HEK293T (cell line): ENCODE measurements at regions not wholly inside any gene's neighbourhood (a gene's known extent, or its start where the extent isn't known, plus 50 kb on each side); places are given as distances from the start of the nearest gene placed in this dataset.

ENCODE experiments used
- BHLHE40 ChIP-seq: fragments of 450-650 bp; IDR thresholded peaks from 2 replicates; pipeline ENCODE4 v1.6.1; 2016; ENCODE audit warnings: mild to moderate bottlenecking, moderate library complexity, borderline replicate concordance
- ELF4 ChIP-seq: fragments of 450-650 bp; IDR thresholded peaks from 2 replicates; pipeline ENCODE4 v1.6.1; 2017; ENCODE audit warnings: antibody characterized with exemption
- FOXA1 ChIP-seq: fragments of 450-650 bp; IDR thresholded peaks from 2 replicates; pipeline ENCODE4 v1.6.1; 2016; ENCODE audit warnings: mild to moderate bottlenecking
- FOXK2 ChIP-seq: fragments of 450-650 bp; IDR thresholded peaks from 2 replicates; pipeline ENCODE4 v1.6.1; 2016; ENCODE audit warnings: mild to moderate bottlenecking
- L3MBTL2 ChIP-seq: fragments of 450-650 bp; conservative IDR thresholded peaks from 2 replicates; pipeline ENCODE4 v1.6.1; 2016; ENCODE audit warnings: mild to moderate bottlenecking
- NFRKB ChIP-seq: fragments of 450-650 bp; IDR thresholded peaks from 2 replicates; pipeline ENCODE4 v1.6.1; 2016; ENCODE audit warnings: mild to moderate bottlenecking, moderate library complexity
- SP1 ChIP-seq: fragments of 450-650 bp; IDR thresholded peaks from 2 replicates; pipeline ENCODE4 v1.6.1; 2017
- TARDBP ChIP-seq: fragments of 450-650 bp; IDR thresholded peaks from 2 replicates; pipeline ENCODE4 v1.6.1; 2016

- no peak for TF ChIP-seq NFRKB
- no peak for TF ChIP-seq TARDBP
- TF ChIP-seq SP1 = no peak
- TF ChIP-seq L3MBTL2 = no peak
- TF ChIP-seq ELF4 = no peak
- no peak for TF ChIP-seq FOXK2
- TF ChIP-seq FOXA1 = no peak
- TF ChIP-seq BHLHE40 = no peak
Observed at GRCh38 chr10:131456411-131456810, 144.9 kb upstream of the TCERG1L start.
